GM18870 (cell line): ENCODE measurements at regions not wholly inside any gene's neighbourhood (a gene's known extent, or its start where the extent isn't known, plus 50 kb on each side); places are given as distances from the start of the nearest gene placed in this dataset.

Source experiments
- ATAC-seq: cut with Tn5 transposase; IDR thresholded peaks from one replicate; pipeline ENCODE4 v1.9.1; 2021; ENCODE audit warnings: moderate library complexity; ENCODE audit not compliant: unreplicated experiment

DNA sequence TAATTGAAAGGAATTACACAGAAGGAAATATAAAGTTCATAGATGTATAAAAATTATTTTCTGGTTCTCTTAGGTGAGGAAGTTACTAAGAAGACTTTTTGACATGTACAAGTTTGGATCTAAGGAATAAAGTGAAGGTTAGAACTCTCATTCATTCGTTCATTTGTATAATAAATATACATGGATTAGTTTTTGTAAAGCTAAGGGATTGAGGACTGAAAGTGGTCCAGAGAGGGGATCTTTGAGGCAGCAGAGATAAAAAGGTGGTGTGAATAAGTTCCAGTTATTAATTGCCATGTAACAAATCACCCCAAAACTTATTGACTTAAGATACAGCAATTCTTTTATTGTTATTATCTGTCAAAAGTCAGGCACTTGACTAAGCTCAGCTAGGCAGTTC is 110.1 kb upstream of the CELF4 start:
- ATAC-seq: no peak

GRCh38 chr18:37674570-37674969 is 109.0 kb upstream of the CELF4 start:
- ATAC-seq: no peak

- ATAC-seq: no peak
Measured at GRCh38 chr18:37673671-37674070, 108.1 kb upstream of the CELF4 start.

- no peak for ATAC-seq
Measured at GRCh38 chr18:37672932-37673595, 107.5 kb upstream of the CELF4 start.

GRCh38 chr18:37672001-37672400 is 106.4 kb upstream of the CELF4 start:
- no peak for ATAC-seq

DNA sequence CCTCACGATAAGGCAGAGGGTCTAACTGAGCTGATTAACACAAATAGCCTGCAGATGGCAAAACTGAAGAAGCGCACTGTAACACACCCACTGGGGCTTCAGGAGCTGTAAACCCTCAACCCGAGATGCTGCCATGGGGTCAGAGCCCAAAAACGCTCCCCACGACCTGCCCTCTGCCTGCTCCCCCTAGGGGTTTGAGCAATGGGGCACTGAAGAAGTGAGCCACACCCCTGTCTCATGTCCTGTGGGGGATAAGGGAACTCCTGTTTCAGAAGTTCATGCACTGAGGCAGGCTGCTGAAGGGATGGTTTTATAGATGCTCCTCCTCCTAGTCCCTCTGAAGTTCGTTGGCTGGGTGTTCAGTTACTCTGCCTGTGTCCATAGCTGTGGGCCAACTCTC is 105.9 kb upstream of the CELF4 start:
- ATAC-seq: no peak

DNA sequence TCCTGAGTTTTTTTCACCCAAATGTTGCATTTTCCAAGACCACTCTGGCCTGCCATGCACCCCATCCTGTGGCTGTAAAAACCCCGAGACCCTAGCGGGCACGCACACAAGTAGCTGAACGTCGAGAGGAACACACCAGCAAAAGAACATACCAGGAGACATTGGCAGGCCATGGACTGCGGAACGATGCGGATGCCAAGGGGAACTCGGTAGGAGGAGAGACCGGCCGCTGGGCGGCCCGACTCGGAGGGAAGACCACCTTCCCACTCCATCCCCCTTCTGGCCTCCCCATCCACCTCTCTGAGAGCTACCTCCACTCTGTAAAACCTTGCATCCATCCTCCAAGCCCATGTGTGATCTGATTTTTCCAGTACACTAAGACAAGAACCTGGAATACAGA is 105.5 kb upstream of the CELF4 start:
- no peak for ATAC-seq

DNA sequence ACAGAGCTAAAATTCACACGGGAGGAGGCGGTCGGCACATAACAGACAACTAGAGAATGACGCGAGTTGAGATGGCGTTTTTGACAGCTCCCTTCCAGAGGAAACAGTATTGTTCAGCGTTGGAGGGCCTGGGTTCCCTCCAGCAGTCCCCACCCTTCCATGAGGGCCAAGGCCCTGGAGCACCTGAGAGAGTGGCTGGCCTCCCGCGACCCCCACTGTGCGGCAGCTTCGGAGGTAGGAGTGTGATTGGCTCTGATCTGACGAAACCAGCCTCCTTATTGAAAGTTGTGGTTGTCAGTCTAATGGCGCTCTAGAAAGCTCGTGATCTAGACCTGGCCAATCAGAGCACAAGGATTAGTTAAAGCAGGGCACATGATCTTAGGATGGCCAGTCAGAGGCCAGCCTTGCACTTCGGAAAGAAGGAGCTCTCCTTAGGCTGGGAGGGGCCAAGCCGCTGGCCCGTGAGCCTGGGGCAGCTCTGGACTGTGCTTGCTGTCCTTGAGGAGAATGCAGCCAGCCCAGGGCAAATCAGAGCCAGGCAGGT is 104.5 kb upstream of the CELF4 start:
- ATAC-seq: no peak

- no peak for ATAC-seq
Measured at GRCh38 chr18:37668971-37669747, 103.6 kb upstream of the CELF4 start.

- no peak for ATAC-seq
Measured at GRCh38 chr18:37667836-37668235, 102.2 kb upstream of the CELF4 start.

GRCh38 chr18:37666991-37667390 is 101.4 kb upstream of the CELF4 start:
- ATAC-seq: no peak

DNA sequence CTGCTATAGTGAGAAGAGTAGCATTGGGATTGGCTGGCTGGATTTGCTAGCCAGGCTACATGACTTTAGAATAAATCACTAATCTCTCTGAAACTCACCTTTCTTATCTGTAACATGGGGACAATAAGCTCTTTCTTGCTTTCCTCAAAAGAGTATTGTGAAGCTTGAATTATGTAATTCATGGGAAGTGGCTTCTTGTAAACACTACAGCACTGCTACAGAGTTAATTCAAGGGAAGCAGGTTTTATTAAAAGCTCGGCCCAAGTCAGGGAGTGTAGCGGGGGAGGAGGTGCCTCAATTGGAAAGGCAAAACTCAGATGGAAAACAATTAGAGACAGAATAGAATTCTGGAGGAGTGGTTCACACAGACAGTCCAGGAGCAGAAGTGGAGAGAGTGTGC is 100.9 kb upstream of the CELF4 start:
- no peak for ATAC-seq

- ATAC-seq: no peak
Measured at GRCh38 chr18:37665346-37665745, 99.7 kb upstream of the CELF4 start.

- no peak for ATAC-seq
Measured at GRCh38 chr18:37663446-37663845, 97.8 kb upstream of the CELF4 start.

- ATAC-seq: no peak
Measured at GRCh38 chr18:37662546-37663339, 97.1 kb upstream of the CELF4 start.

GRCh38 chr18:37662099-37662498 is 96.5 kb upstream of the CELF4 start:
- no peak for ATAC-seq

GRCh38 chr18:37661478-37661877 is 95.9 kb upstream of the CELF4 start:
- no peak for ATAC-seq

GRCh38 chr18:37661061-37661460 is 95.5 kb upstream of the CELF4 start:
- ATAC-seq: no peak

GRCh38 chr18:37660658-37661057 is 95.1 kb upstream of the CELF4 start:
- no peak for ATAC-seq

DNA sequence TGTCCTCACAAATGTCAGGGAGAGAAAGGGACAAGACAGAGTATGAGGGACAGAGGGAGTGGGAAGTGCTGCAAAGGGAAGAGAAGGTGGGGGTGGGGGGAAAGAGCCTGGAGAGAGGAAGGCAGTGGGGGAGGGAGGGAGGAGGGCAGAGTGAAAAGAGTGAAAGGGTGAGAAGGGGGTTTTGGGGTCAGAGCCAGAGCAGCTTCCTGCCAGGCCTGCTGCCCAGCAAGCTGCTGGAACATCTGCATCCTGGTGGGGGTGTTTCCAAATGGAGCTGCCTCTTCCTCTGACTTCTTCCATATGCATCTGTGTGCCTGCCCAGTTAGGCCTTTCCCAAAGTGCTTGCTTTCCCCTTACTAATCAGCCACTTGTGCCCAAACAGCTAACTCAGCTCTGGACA is 94.3 kb upstream of the CELF4 start:
- ATAC-seq: no peak

GRCh38 chr18:37658894-37659293 is 93.3 kb upstream of the CELF4 start:
- no peak for ATAC-seq

DNA sequence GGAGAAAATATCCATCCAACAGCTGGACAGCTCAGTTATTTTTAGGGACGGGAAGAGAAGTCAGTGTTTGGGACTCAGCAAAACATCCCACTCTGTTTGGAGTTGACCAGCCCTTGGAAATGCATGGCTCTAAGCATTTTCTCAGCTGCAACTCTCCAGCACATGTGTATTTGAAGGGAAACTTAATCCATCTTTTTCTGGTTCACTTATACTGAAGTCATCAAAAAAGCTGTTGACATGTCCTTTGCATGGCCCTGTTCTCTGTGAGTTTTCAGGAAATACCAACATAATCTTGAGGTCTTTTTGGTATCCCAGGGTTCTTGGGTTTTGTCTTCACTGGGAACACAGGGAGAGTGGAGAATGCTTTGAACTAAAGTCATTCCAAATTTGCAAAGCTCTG is 91.9 kb upstream of the CELF4 start:
- no peak for ATAC-seq
